Adrenal gland (tissue), 9 donors: ENCODE measurements at regions not wholly inside any gene's neighbourhood (a gene's known extent, or its start where the extent isn't known, plus 50 kb on each side); places are given as distances from the start of the nearest gene placed in this dataset.

Experiments
- DNase-seq, 7 donors: peaks; one replicate each; pipeline ENCODE4 v3.0.0-alpha.2; 2019 to 2020
- H3K27ac ChIP-seq, 5 donors: fragments of 200-600 bp; sonication (generic) in 4 of 5; 1 replicate in 3 of 5; 2 replicates in 2 of 5; pipeline versions ENCODE4 v1.5.1 to v1.8.0; 2016 to 2020; ENCODE audit warnings: mild to moderate bottlenecking in 1 of 5
- H3K27me3 ChIP-seq: fragments of 200-600 bp; 2 replicates; pipeline ENCODE4 v1.8.0; 2021
- H3K36me3 ChIP-seq, 2 donors: fragments of 200-600 bp; replicated peaks in 1 of 2; 1 replicate in 1 of 2; 2 replicates in 1 of 2; pipeline versions ENCODE4 v1.5.1 to v1.8.0; 2018 to 2022
- H3K4me1 ChIP-seq, 2 donors: fragments of 200-600 bp; replicated peaks in 1 of 2; 1 replicate in 1 of 2; 2 replicates in 1 of 2; pipeline versions ENCODE4 v1.5.1 to v1.8.0; 2018 to 2021
- H3K4me3 ChIP-seq, 4 donors: fragments of 200-600 bp; sonication (generic) in 3 of 4; one replicate each; pipeline ENCODE4 v1.5.1; 2016 to 2018
- H3K9me3 ChIP-seq, 3 donors: fragments of 200-600 bp; sonication (generic) in 1 of 3; replicated peaks in 1 of 3; 1 replicate in 2 of 3; 2 replicates in 1 of 3; pipeline versions ENCODE4 v1.5.1 to v1.8.0; 2016 to 2021
- POLR2A ChIP-seq, 2 donors: fragments of 450-650 bp; IDR thresholded peaks; one replicate each; pipeline ENCODE4 v1.6.1; 2017; ENCODE audit warnings: antibody characterized with exemption in 2 of 2, mild to moderate bottlenecking in 2 of 2, moderate library complexity in 1 of 2
- WGBS, 4 donors: extraction: QIAGEN DNeasy Blood & Tissue Kit in 2 of 4; methylation state at CpG; one replicate each; pipeline versions ENCODE4 v1.1.5 to v1.1.7; 2013 to 2017; 5-methylcytosine and 5-hydroxymethylcytosine counted together
- intact Hi-C, 2 donors: fragments of 100-400 bp; cut with DNase I; formaldehyde crosslinking; loops; one replicate each; pipeline versions ENCODE4 v1.14.1 to v1.15.0; 2022 to 2023
- small RNA-seq, 2 donors: library from RNA; depleted of rRNA; stranded (forward); fragments of <200 nt; gene quantifications; one replicate each; pipeline ENCODE3, GENCODE V24; 2016
- TF ChIP-seq, protein P1 (sequence below), 6 experiments: fragments of 450-650 bp in 4 of 6; fragments of 200-600 bp in 2 of 6; sonication (generic) in 1 of 6; IDR thresholded peaks; 1 replicate in 5 of 6; 2 replicates in 1 of 6; pipeline versions ENCODE4 v1.5.1 to v1.8.0; 2016 to 2021; ENCODE audit warnings: antibody characterized with exemption in 6 of 6, mild to moderate bottlenecking in 2 of 6, moderate library complexity in 1 of 6
- donor health status: healthy with polysubstance abuse.
- donor health status: Bipolar disorder and iron deficiency.
- donor health status: DM: yes; HTN: yes; CAD: no.
- donor health status: DM: no; HTN: no; CAD: no.
- donor health status: DM: no; HTN: no; CAD: no.

DNA sequence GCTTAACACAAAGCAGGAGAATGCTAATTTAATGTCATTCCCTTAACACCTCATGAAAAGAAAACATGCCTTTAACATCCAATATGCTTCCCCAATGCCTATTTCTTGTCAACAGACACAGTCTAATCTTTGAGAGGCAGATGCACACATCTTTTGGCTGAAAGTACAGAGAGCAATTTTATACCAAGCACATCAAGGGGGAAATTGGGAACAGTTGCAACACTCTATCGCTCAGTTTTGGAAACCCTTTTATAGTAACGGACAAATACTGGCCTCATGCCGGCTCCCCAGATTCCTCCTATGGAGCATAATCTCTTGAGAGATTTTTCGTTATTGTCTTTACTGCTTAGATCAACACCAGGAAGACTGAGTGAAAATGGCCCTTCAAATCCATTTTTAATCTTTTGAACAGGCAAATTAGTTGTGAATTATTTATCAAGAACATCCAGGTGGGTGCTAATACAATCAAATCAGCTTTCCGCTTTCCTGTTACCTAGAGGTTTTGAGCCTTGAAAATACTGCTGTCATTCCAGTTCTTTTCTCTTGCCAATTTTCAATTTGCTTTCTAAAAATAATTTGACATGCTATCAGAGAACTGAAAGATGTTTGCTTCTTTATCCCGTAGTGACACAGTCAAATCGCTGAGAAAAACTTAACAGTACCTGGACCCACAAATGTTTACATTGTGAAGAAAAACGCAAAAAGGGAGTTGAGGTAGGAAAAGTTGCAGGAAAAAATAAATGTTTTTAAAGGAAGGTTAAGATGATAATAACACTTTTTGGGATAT lies 60.7 kb upstream of the CAND1 start:
- Histone ChIP-seq H3K4me3 (no peak overlapping the region), H3K27ac (no peak overlapping the region), H3K4me1 (no peaks in the 10 kb centered on the region), H3K27me3 (no peaks in the 10 kb centered on the region), H3K36me3 (no peaks in the 10 kb centered on the region), H3K9me3 (no peaks in the 10 kb centered on the region)
- DNase-seq: no peak
- TF ChIP-seq POLR2A (IDR thresholded peaks at IDR 0.05): no peak
- TF ChIP-seq, protein P1, sequence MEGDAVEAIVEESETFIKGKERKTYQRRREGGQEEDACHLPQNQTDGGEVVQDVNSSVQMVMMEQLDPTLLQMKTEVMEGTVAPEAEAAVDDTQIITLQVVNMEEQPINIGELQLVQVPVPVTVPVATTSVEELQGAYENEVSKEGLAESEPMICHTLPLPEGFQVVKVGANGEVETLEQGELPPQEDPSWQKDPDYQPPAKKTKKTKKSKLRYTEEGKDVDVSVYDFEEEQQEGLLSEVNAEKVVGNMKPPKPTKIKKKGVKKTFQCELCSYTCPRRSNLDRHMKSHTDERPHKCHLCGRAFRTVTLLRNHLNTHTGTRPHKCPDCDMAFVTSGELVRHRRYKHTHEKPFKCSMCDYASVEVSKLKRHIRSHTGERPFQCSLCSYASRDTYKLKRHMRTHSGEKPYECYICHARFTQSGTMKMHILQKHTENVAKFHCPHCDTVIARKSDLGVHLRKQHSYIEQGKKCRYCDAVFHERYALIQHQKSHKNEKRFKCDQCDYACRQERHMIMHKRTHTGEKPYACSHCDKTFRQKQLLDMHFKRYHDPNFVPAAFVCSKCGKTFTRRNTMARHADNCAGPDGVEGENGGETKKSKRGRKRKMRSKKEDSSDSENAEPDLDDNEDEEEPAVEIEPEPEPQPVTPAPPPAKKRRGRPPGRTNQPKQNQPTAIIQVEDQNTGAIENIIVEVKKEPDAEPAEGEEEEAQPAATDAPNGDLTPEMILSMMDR (IDR thresholded peaks at IDR 0.05): no peak
- 71 to 78% (median 76%) methylated on average over 8 of the region's 8 CpGs for WGBS, 4 donors
- intact Hi-C loops: no loop called here

DNA sequence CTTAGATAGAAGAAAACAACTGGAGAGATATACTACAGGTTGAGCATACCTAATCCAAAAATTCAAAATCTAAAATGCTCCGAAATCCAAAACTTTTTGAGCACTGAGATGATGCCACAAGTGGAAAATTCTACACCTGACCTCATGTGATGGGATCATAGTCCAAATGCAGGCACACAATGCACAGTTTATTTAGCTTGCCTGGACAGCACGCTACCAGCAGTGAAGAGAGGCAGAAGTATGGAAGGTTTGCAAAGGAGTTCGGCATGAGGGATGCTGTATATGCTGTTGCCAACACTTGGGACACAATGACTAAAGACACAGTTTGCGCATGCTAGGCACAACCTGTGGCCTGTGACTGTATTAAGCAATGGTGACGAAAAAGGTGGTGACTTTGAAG lies 58.1 kb upstream of the CAND1 start:
- H3K27me3 ChIP-seq: no peaks in the 10 kb centered on the region
- H3K27ac ChIP-seq: no peak overlapping the region
- no peaks in the 10 kb centered on the region for H3K4me1 ChIP-seq
- no peak for DNase-seq
- intact Hi-C loops: no loop called here
- no peaks in the 10 kb centered on the region for H3K36me3 ChIP-seq
- no peaks in the 10 kb centered on the region for H3K9me3 ChIP-seq
- H3K4me3 ChIP-seq: no peak overlapping the region
- WGBS, 4 donors: 77 to 82% (median 79%) methylated on average over 5 of the region's 5 CpGs
- TF ChIP-seq POLR2A (IDR thresholded peaks at IDR 0.05): no peak
- TF ChIP-seq, protein P1 (IDR thresholded peaks at IDR 0.05): no peak

DNA sequence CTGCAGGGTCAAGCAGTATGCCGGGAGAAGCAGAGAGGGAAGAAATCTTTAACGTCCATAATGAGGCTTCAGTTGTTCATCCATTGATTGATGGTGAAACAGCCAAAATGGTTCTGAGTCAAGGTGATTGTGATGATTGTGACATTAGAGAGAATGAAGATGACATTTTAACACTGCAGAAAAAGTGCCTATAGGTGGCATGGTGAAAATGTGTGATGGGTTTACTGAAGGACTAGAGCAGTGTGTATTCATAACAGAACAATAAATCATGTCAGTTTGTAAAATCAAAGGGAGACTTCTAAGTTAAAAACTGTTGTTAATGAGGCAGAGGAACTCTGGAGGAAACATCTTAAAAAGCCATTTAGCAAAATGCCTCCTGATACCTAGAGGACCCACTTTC lies 57.7 kb upstream of the CAND1 start:
- H3K4me3 ChIP-seq: no peak overlapping the region
- intact Hi-C loops: no loop called here
- no peak for DNase-seq
- no peaks in the 10 kb centered on the region for H3K4me1 ChIP-seq
- no peaks in the 10 kb centered on the region for H3K27me3 ChIP-seq
- WGBS, 4 donors: 49 to 58% (median 52%) methylated on average over 2 of the region's 2 CpGs
- H3K36me3 ChIP-seq: no peaks in the 10 kb centered on the region
- H3K9me3 ChIP-seq: no peaks in the 10 kb centered on the region
- TF ChIP-seq POLR2A (IDR thresholded peaks at IDR 0.05): no peak
- TF ChIP-seq, protein P1 (IDR thresholded peaks at IDR 0.05): no peak
- H3K27ac ChIP-seq: no peak overlapping the region

DNA sequence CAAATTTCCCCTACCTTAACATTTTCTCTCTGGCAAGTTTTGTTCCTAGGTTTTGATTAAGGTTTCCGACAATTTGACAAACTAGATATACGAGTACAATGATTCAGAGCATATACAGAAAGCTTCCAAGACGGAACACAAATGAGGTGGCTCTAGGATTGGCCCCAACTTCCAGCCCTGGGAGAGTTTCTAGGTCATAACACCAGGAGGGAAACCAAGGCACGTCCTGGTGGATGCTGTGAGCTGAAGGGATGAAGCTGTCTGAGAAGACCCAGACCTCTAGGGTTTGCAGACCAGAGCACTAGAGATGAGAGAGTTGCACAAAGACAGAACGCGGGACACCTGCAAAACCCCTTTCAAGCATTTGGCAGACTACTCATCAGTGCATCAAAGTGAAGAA lies 51.5 kb upstream of the CAND1 start:
- no peaks in the 10 kb centered on the region for H3K4me1 ChIP-seq
- no peak for TF ChIP-seq POLR2A (IDR thresholded peaks at IDR 0.05)
- TF ChIP-seq, protein P1 (IDR thresholded peaks at IDR 0.05): no peak
- H3K27me3 ChIP-seq: no peaks in the 10 kb centered on the region
- H3K36me3 ChIP-seq: no peaks in the 10 kb centered on the region
- DNase-seq: no peak
- no peaks in the 10 kb centered on the region for H3K9me3 ChIP-seq
- 67 to 74% (median 72%) methylated on average over 6 of the region's 6 CpGs for WGBS, 4 donors
- no peak overlapping the region for H3K27ac ChIP-seq
- intact Hi-C loops: no loop called here
- no peak overlapping the region for H3K4me3 ChIP-seq

Small RNA genes lying in the stretch of these regions (small RNA-seq; reads per million reads assigned to genes)
- 0 reads per million in 2 donors for gene AC073530.2
